Activated CD8-positive, alpha-beta memory T cell treated with anti-CD3 and anti-CD28 coated beads for 4 hours (primary cell): ENCODE measurements at regions not wholly inside any gene's neighbourhood (a gene's known extent, or its start where the extent isn't known, plus 50 kb on each side); places are given as distances from the start of the nearest gene placed in this dataset.
A peak's percentile ranks its signal among the peaks of the same experiment; 100 is the strongest.
"Not testable (repeated sequence)": the region's sequence is repeated elsewhere in the genome, so short reads cannot be mapped to it uniquely, and the experiment has no call there.

Experiments
- DNase-seq, 2 donors: peaks; one replicate each; pipeline ENCODE4 v3.0.0-alpha.2; 2020; ENCODE audit warnings: low read depth in 2 of 2

DNA sequence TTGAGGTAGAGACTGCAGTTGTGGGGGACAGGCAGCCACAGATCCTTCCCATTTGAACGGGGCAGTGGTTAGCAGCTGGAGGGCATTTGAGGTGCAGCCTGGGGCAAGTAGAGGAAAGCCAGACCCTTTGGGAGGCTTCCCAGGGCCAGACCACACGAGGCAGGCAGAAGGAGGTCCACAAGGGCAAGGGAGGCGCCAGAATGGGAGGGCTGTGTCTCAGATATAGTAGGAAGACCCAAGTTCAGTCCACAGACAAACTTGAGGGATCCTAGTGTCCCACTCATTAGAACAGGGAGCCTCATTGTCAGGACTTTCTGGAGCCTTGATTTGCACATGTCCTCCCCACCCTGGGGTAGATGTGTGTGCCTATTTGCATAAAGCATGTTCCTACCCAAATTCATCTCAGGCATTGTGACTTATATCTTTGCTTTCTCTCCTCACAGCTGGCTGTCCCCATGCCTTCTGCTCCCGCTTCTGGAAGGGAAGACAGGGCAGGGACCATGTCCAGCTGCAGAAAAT is 166.0 kb downstream of the VEGFA start:
- no peak for DNase-seq

DNA sequence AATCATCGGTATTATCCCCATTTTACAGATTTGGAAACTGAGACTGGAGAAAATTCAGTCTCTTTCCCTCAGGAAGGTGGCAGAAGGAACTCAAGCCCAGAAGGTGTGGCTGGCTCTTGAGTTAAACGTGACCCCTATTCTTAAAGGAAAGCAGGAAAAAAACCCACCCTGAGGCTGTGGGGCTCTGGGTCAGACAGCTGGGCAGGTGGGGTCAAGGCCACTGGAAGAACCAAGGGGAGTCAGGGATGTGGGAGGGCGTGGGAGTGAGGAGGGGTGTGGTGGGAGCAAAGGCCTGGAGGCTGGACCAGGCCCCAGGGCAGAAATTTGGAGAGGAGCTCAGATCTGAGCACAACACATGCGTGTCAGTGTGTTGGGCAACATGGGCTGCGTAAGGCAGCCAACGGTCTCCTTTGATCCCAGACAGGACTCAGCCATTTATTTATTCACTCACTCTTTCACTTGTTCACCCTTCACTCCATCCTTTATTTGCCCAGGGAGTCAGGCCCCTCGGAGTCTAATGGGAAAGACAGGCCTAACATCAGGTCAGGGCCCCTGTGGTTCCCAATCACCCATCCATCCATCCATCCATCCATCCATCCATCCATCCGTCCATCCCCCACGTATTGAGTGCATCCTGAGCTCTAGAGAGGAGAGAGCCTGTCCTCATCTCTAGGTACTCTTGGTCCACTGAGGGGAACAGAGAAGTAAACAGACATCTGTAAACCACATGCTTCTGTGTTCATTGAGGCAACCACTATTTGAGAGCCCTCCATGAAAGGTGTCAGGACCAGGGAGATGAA is 165.0 kb downstream of the VEGFA start:
- no peak for DNase-seq

DNA sequence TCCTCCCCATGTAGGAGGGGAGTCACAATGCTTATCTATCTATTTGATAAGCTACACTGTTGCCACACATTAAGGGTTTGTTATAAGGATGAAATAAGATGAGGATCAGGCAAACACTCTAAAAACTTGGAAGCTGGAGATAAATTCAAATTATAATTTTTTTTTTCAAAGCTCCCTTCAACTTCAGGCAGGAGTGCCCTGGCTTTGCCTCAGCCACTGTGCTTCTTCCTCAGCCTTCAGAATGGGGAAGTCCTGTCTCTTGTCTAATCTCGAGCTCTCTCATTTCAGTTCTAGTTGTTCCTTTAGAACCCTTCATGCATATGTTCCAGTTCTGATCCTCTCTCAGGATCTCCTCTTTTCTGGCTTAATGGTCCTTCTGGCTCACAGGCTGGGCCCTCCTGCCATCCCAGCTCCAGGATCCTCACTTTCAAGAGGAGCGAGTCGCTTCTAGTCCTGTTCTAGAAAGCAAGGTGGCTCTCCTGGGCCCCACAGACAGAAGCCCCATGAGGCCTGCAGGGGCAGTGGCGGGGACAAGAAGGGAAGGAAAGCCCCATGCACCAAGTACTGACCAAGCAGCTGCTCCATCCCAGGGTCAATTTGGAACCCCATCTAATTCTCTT is 164.3 kb downstream of the VEGFA start:
- DNase-seq = no peak

DNA sequence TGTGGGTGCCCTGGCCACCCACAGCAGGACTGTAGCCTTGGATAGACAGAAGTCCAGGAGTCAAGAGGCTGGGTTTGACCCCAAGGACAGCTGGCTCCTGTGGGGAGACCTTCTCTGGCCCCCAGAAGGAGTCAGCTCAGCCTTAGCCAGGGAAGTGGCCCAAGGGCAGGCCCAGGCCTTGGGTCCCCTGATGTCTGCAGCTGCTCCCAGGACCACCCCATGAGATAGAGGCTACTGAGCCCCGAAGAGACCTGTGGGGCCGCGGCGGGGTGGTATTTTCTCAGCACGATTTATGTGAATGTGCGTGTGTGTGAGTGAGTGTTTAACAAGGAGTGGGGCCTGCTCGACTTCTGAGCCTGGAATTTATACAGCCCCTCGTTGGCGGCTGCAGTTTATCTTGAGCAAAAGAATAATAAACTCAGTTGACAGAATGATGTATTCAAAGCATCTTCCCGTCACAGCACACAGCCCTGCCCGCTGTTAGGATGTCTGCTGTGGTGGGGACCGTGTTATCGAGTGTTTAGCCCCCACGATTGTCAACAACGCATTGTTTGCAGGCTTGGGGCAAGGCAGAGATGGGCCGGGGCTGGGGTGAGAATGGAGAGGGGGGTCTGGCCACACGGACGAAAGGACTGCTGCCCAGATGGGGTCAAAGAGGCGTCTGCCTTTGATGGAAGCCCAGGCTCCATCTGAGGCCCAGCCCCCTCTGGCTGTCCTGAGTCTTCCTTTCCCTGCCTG is 163.3 kb downstream of the VEGFA start:
- DNase-seq = no peak

DNA sequence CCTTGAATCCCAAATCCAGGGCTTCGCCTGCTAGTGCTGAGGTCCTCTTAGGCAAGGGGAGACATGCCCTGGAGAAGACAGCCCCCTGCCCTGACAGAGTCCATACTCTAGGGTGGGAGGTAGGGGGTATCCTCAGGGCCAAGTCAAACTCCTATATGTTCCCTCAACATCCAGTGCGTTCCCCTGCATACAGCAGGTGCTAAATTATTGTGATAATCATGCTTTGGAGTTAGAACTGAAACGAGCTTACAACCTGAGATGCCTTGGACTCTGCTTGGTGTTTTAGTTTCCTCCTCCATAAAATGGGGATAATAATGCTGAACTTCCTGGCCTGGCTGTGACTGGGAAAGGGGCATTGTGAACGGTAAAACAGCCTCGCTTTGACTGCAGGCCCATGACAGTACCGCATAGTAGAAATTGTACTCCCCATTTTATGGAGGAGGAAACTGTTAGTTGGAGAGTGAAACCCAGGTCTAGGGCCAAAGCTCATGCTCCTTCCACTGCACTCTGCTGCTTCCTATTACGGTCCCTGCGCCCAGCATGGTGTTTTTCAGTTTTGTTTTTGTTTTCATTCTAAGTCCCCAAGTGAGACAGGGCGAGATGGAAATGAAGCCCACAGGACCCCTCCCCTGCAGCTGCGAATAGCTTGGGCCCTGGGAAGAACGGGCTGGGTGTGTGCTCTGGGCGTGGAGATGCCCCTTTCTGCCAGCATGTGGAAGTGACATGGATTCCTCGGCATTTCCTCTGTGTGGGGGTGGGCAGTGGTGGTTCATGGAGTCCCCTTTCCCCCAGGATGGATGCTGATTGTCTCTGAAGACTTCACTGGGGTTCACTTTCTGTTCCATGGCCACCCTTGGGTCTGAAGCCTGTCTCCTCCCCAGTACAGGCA is 162.5 kb downstream of the VEGFA start:
- DNase-seq = no peak

DNA sequence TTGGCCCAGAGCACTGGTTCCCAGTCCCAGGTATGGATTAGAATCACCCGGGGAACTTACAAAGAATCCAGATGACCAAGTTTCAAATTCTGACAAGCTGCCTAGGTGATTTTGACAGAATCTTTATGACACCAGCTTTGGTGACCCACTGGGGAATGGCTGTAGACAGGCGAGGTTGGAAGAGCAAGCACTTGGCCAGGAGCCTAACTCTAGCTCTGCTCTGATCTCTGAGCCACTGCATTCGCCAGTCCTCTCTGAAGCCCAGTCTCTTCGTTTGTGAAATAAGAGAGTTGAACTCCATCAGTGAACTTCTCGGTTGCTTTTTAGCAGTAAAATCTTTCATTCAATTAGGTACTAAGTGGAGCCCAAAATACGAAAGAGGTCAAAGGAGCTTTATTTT is 161.2 kb downstream of the VEGFA start:
- DNase-seq = no peak

DNA sequence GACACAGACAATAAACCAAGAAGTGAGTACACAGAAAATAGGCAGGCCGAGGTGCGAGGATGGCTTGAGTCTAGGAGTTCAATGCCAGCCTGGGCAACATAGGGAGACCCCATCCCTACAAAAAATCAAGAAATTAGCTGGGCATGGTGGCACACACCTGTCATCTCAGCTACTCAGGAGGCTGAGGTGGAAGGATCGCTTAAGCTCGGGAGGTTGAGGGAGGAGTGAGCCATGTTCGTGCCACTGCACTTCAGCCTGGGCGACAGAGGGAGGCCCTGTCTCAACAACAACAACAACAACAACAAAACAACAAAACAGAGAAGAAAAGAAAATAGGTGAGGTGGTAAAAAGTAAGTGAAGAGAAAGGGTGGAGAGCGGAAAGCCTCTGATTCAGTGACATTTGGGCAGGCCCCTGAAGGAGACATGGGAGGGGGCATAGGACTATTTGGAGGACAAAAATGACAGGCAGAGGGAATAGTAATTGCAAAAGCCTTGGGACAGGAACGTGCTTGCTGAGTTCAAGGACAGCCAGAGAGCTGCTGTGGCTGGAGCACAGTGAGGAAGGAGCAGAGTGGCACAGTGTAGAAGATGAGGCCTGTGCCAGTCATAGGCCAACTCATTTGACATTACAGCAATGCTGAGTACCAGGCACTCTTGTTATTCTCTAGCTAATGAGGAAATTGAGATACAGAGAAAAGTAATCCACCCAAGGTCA is 160.6 kb downstream of the VEGFA start:
- DNase-seq = no peak

DNA sequence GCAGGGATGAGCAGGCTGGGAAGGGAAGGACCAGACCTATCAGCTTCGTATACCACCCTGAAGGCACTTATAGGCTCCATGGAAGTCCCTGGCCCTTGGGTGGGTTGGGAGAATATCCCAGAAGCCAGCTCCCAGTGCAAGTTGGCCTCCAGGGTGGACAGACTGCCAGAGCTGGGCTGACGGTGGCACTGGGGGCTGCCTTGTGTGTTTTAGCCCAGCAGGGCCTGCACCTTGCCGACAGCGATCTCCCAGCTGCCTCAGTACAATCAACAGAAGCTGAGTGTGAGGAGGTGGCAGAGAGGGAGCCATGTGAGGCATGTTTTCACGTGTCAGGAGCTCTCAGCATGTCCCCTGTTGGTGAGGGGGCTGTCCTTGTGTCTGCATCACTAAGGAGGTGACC is 159.5 kb downstream of the VEGFA start:
- no peak for DNase-seq

DNA sequence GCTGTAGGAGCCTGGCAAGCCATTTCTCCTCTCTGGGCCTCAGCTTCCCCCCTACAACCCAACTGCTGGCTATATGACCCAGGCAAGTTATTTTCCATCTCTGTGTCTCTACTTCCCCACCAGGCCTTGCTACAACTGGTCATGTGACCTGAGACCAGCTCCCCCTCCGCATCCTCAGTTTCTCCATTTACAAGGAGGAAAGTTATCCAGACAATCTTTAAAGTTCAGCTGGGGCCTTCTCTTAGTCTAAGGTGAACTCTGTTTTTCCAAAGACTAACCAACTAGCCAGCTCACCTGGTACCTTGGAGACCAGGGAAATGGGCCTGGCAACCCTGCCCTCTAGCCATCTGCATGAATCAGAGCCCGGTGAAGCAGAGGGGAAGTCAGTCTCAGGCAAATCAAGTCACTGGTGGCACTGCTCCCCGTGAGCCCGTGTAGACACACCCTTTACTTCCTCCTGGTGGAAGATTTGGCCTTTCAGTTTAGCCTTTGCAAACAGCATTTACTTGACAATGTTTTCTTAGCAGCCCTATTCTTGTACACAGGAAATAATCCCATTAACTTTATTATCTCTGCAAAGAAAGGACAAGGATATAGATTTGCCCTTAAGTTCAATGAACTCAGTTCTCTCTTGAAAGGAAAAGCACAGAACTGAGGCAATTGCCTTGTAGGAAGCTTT is 157.7 kb downstream of the VEGFA start:
- no peak for DNase-seq

DNA sequence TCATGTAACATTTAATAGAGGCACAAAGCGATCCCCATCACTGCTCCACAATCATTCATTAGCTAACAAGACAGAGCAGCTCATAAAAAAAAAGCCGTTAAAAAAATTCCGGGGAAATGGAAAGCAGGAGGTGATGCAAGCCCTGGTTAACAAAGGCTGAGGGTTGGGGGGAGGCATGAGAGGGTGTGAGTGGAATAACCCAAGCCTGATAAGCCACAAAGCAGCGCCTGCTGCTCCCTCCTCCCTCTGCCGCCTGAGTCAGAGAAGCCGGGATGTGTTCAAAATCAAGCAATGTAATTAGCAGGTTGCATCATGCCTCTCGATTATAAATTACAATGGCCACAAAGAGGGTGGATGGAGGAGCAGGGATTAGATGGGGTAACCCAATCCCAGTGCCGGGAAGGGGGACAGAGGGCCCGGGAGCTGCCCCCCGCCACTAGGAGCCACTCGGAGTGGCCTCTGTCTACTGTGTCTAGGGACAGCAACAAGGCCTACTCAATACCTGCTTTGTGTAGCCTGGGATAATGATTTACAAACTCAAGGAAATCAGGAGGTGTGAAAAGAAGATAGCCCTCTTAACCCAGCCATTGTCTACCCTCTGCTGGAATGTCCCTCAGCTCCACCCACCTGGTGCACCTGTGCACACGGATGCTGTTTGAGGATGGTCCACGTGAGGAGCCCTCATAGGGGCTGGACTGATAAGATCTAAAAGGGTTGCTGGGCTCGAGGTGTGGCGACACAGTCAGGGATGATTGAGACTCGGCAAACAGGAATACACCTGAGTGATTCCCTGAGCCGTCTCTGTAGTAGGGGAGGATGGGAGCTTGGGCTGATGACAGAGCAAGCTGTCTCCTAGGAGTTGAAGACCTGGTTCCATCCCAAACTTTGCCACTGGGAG is 156.9 kb downstream of the VEGFA start:
- no peak for DNase-seq

DNA sequence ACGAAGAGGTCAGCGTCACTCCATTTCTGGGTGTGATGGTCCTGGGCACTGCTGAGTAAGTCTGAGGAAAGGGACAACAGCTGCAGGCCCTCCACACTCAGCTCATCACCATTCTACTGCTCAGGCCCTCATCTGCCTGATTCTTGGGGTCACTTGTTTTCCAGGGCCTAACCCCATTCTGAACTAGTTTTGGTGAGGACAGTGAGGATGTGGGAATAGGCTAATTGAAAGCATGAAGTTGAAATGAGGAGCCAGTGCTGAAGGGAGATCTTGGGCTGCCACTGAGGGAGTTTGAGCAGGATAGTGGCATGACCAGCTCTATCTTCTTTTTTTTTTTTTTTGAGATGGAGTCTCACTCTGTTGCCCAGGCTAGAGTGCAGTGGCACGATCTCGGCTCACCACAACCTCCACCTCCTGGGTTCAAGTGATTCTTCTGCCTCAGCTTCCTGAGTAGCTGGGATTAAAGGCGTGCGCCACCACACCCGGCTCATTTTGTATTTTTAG is 155.7 kb downstream of the VEGFA start:
- not testable (repeated sequence) for DNase-seq

DNA sequence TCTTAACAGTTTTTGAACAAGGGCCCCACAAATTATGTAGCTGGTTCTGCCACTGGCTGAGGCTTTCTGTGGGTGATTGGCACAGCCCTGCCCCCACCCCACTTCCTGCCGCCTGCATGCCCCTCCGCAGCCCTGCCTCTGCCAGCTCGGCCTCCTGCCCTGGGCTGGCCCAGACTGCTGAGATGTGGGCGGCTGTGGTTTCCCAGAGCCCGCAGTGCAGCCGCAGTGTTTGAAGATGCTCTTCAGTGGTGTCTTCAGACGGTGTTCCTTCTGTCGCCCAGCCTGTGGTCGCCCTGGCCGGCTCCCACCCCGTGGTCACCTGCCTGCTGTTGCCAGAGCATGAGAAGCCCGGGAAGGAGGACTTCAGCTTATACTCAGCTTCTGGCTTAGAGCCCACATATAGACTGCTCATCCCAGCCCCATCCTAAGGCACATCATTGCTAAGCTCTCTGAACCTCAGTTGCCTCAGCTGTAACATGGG is 154.3 kb downstream of the VEGFA start:
- DNase-seq = peak; percentile 22 to 25

DNA sequence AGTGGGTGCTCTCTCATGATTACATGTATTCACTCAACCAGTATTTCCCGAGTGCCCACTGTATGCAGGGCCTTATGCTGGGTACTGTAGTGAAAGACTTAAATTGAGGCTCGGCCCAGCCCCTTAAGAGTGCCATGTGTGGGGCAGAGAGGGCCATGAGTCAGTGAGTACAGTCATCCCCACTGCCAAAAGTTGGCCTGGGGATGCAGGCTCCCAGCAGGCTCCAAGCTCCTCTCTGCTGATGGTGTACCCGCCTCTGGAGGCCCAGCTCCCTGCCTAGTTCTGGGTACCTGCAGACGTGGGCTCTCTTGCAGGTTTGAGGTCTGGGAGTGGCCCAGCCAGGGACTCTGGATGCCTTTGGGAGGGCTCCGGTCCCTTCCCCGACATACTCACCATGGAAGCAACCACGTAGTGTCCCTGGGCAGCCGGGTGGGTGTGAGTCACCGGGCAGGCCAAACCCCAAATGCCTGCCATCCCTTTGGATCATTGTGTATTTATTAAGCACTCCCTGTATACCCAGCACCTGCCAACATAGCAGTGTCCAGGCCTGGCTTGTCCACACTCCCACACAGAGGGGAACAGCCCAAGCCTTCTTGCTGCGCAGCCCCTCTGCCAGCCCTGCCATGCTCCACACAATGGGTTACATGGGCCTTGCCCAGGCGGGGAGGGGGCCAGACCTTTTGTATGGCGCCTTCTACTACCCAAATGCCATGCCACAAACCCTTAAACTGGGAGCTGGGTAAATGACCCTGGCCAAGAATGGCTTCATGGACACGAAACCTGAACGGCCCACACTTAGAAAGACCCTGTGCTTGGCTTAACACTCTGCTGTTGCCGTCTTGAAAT is 153.6 kb downstream of the VEGFA start:
- no peak for DNase-seq

DNA sequence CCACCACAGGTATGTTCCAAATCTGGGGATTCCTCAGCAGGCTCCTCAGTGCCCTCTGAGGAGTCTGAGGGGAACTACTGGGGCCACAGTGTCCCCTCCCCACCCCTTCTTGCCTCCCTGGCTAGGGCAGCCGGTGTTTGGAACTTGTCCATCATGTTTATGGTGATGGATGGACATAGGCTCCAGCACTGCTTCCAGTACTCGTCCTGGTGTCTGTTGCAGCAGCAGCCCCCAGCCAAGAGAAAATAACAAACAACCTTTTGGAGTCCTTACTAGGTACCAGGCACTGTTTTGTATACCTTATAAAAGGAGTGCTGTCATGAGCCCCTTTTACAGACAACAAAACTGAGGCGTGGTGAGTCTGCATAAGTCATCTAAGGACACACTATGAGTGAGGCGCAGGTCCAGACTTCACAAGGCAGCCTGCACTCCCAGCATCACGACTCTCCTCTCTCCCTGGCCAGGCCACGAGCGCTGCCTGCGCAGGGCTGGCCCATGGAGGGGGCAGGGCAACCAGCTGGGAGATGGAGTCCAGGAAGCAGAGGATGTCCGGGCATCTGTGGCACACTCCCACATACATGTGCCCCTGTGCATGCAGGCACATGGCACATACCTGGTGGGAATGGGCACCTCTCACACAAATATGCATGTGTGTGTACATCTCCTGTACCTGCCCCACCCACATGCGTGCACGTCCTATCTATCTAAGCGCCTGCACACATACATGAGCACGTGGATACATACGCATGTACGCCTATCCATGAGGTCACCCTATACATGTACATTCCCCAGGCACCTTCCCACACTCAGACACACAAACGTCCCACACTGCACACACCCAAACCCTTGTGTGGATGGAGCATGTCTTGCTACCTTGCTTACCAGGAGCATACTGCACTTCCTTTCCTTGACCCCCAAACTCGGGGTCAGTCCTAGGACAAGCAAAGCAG is 152.7 kb downstream of the VEGFA start:
- no peak for DNase-seq

DNA sequence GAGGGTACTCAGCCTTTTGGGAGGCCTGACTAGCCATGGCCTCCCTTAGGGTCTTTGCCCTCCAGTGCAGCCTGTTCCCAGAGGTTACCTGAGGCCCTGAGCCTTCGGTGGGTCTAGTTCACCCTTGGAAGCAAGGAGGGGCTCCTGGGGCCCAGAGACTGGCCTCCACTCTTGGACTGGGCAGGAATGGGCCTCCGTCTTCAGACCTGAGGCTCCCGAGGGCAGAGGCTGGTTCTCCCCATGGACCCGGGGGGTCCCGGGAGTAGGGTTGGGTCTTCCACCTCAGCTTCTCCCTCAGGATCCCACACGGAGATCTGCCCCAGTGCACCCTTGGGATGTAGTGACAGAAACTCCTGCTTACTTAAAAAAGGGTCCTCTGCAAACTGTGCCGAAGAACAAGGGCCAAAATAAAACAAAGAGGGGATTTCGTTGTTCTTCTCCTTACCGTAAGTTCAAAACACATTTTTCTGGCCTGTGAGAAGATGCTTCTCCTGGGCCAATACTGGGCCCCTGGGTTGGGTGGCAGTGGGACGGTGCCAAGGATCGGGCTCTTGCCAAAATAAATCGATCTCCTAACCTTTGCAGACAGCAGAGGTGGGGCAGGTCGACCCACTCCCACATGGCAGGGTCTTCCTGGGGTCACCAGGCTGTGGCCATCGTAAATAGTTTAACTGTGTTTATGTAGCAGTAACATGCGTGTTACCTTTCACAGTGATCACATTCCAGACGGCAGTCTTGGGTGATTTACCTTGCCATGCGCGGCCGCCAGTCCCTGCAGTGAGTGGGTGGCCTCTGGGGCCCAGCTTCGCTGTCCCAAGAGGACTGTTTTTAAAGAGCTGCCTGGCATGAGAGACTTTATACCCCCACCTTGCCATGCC is 151.8 kb downstream of the VEGFA start:
- DNase-seq = no peak

DNA sequence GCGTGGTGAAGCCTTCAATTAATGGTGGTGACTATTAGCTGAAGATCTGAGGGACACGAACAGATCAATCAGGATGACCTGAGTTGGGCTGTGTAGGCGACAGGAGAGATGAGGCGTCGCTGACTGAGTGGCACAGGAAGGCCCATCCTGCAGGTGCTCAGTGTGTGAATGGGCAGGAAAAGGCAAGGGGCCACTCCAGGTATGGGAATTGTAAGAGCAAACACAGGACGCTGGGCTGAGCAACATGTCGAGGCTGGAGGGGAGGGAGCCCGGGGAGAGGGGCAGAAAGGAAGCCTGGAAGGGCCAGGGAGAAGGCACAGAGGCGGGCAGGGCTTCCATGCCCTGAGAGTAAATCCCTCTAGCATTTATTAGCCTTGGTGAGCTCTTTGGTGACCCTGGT is 151.0 kb downstream of the VEGFA start:
- DNase-seq = no peak
